ENCODE measurements at regions not wholly inside any gene's neighbourhood (a gene's known extent, or its start where the extent isn't known, plus 50 kb on each side); places are given as distances from the start of the nearest gene placed in this dataset.
A peak's percentile ranks its signal among the peaks of the same experiment; 100 is the strongest.

- DNase-seq (ENCODE audit: low spot score): no peak
These were observed 64.6 kb downstream of the TSPAN17 start for GRCh38 chr5:176711883-176712282.

GRCh38 chr5:176712546-176713304 is 65.4 kb downstream of the TSPAN17 start:
- no peak for DNase-seq (ENCODE audit: low spot score)

GRCh38 chr5:176713409-176713808 is 66.1 kb downstream of the TSPAN17 start:
- no peak for DNase-seq (ENCODE audit: low spot score)

- DNase-seq (ENCODE audit: low spot score): no peak
These were observed 66.8 kb downstream of the TSPAN17 start for GRCh38 chr5:176714067-176714466.

GRCh38 chr5:176716320-176716719 is 69.0 kb downstream of the TSPAN17 start:
- DNase-seq (ENCODE audit: low spot score): peak; percentile 64

- DNase-seq (ENCODE audit: low spot score): no peak
These were observed 71.9 kb downstream of the TSPAN17 start for GRCh38 chr5:176719113-176719739.

- no peak for DNase-seq (ENCODE audit: low spot score)
These were observed 74.2 kb downstream of the TSPAN17 start for GRCh38 chr5:176721509-176721908.

GRCh38 chr5:176722757-176723156 is 75.5 kb downstream of the TSPAN17 start:
- no peak for DNase-seq (ENCODE audit: low spot score)

GRCh38 chr5:176723440-176723839 is 76.2 kb downstream of the TSPAN17 start:
- DNase-seq (ENCODE audit: low spot score): no peak

GRCh38 chr5:176724472-176724871 is 77.2 kb downstream of the TSPAN17 start:
- no peak for DNase-seq (ENCODE audit: low spot score)

GRCh38 chr5:176725521-176726280 is 78.4 kb downstream of the TSPAN17 start:
- no peak for DNase-seq (ENCODE audit: low spot score)

- DNase-seq (ENCODE audit: low spot score): no peak
These were observed 79.7 kb downstream of the TSPAN17 start for GRCh38 chr5:176726746-176727527.

GRCh38 chr5:176727528-176727900 is 80.2 kb downstream of the TSPAN17 start:
- no peak for DNase-seq (ENCODE audit: low spot score)

GRCh38 chr5:176727983-176728675 is 80.8 kb downstream of the TSPAN17 start:
- DNase-seq (ENCODE audit: low spot score): no peak

GRCh38 chr5:176728831-176729251 is 81.5 kb upstream of the UNC5A start:
- no peak for DNase-seq (ENCODE audit: low spot score)

GRCh38 chr5:176730815-176731475 is 79.4 kb upstream of the UNC5A start:
- DNase-seq (ENCODE audit: low spot score): no peak

- DNase-seq (ENCODE audit: low spot score): no peak
These were observed 78.7 kb upstream of the UNC5A start for GRCh38 chr5:176731506-176732160.

GRCh38 chr5:176732306-176732705 is 78.1 kb upstream of the UNC5A start:
- DNase-seq (ENCODE audit: low spot score): no peak

GRCh38 chr5:176732736-176733405 is 77.5 kb upstream of the UNC5A start:
- no peak for DNase-seq (ENCODE audit: low spot score)
